Astrocyte (in vitro differentiated cells and primary cell): ENCODE measurements at regions not wholly inside any gene's neighbourhood (a gene's known extent, or its start where the extent isn't known, plus 50 kb on each side); places are given as distances from the start of the nearest gene placed in this dataset.

Experiments
- DNase-seq: peaks from one replicate; pipeline ENCODE4 v3.0.0-alpha.2; 2010; ENCODE audit warnings: low read depth
- FAIRE-seq: peaks from 2 replicates; lab custom pipeline; 2011; peaks lifted over from hg19 to GRCh38; lab: Jason Lieb, UNC
- H2AFZ ChIP-seq: 2 replicates; pipeline ENCODE4 v1.6.0; 2012; ENCODE audit warnings: low read depth, low read length, inconsistent platforms
- H3K27ac ChIP-seq: 2 replicates; pipeline ENCODE4 v1.5.1; 2011; ENCODE audit warnings: low read depth, low read length, inconsistent platforms
- H3K27me3 ChIP-seq: 2 replicates; pipeline ENCODE4 v1.6.0; 2011; ENCODE audit warnings: low read length, inconsistent platforms; ENCODE audit not compliant: insufficient read depth
- H3K36me3 ChIP-seq: 2 replicates; pipeline ENCODE4 v1.5.1; 2011; ENCODE audit warnings: low read length, inconsistent platforms; ENCODE audit not compliant: insufficient read depth
- H3K4me1 ChIP-seq: 2 replicates; pipeline ENCODE4 v1.5.1; 2011; ENCODE audit warnings: low read length, inconsistent platforms; ENCODE audit not compliant: insufficient read depth
- H3K4me2 ChIP-seq: 2 replicates; pipeline ENCODE4 v1.6.0; 2012; ENCODE audit warnings: low read length, inconsistent platforms
- H3K4me3 ChIP-seq: 2 replicates; pipeline ENCODE4 v1.5.1; 2011; ENCODE audit warnings: low read depth, mild to moderate bottlenecking, low read length, inconsistent platforms; ENCODE audit not compliant: insufficient read depth
- H3K79me2 ChIP-seq: 2 replicates; pipeline ENCODE4 v1.6.0; 2012; ENCODE audit warnings: mild to moderate bottlenecking, low read length, inconsistent platforms; ENCODE audit not compliant: insufficient read depth
- H3K9ac ChIP-seq: 2 replicates; pipeline ENCODE4 v1.6.0; 2012; ENCODE audit warnings: mild to moderate bottlenecking, low read length, inconsistent platforms
- H3K9me3 ChIP-seq: 2 replicates; pipeline ENCODE4 v1.5.1; 2012; ENCODE audit warnings: low read depth, mild to moderate bottlenecking, low read length, inconsistent platforms; ENCODE audit not compliant: insufficient read depth
- H4K20me1 ChIP-seq: 2 replicates; pipeline ENCODE4 v1.6.0; 2012; ENCODE audit warnings: low read length, inconsistent platforms; ENCODE audit not compliant: insufficient read depth
- H3K27ac Mint-ChIP-seq: one replicate; pipeline ENCODE4 v1.8.0; 2021; ENCODE audit warnings: mild to moderate bottlenecking, mixed read lengths; ENCODE audit not compliant: unreplicated experiment
- H3K27me3 Mint-ChIP-seq: one replicate; pipeline ENCODE4 v1.8.0; 2021; ENCODE audit warnings: low read depth, mixed read lengths; ENCODE audit not compliant: unreplicated experiment
- H3K36me3 Mint-ChIP-seq: one replicate; pipeline ENCODE4 v1.8.0; 2021; ENCODE audit warnings: low read depth, mixed read lengths; ENCODE audit not compliant: unreplicated experiment
- H3K4me1 Mint-ChIP-seq: one replicate; pipeline ENCODE4 v1.8.0; 2021; ENCODE audit warnings: low read depth, mixed read lengths; ENCODE audit not compliant: unreplicated experiment
- H3K4me3 Mint-ChIP-seq: one replicate; pipeline ENCODE4 v1.8.0; 2021; ENCODE audit warnings: mild to moderate bottlenecking, moderate library complexity, mixed read lengths; ENCODE audit not compliant: unreplicated experiment
- H3K9me3 Mint-ChIP-seq: one replicate; pipeline ENCODE4 v1.8.0; 2021; ENCODE audit warnings: mild to moderate bottlenecking, mixed read lengths; ENCODE audit not compliant: unreplicated experiment
- CTCF ChIP-seq: IDR thresholded peaks from 2 replicates; pipeline ENCODE4 v1.5.1; 2011; ENCODE audit warnings: low read depth, mild to moderate bottlenecking, inconsistent platforms, low read length, moderate library complexity; ENCODE audit not compliant: insufficient read depth
- EZH2 ChIP-seq: IDR thresholded peaks from 2 replicates; pipeline ENCODE4 v1.6.1; 2012; ENCODE audit warnings: mild to moderate bottlenecking, low read length, inconsistent platforms; ENCODE audit not compliant: insufficient read depth

GRCh38 chr2:4900861-4901770 lies 791.1 kb upstream of the SOX11 start:
- H3K27me3 ChIP-seq, result no peaks in the 10 kb centered on the region
- H3K79me2 ChIP-seq, result no peaks in the 10 kb centered on the region
- H3K4me2 ChIP-seq, result no peak overlapping the region
- no peaks in the 10 kb centered on the region for H3K36me3 ChIP-seq
- TF ChIP-seq CTCF, result no peak
- no peak overlapping the region for H3K9ac ChIP-seq
- H3K4me3 ChIP-seq, result no peak overlapping the region
- no peak overlapping the region for H3K27ac ChIP-seq
- H3K4me1 ChIP-seq, result peaks cover 3% of the 10 kb centered on the region
- no peak overlapping the region for H3K4me3 Mint-ChIP-seq
- H3K9me3 Mint-ChIP-seq, result peaks cover 2% of the 10 kb centered on the region
- no peaks in the 10 kb centered on the region for H3K27me3 Mint-ChIP-seq
- H3K36me3 Mint-ChIP-seq, result no peaks in the 10 kb centered on the region
- no peak overlapping the region for H2AFZ ChIP-seq
- DNase-seq (no peak), FAIRE-seq (no peak)
- H3K9me3 ChIP-seq, result no peaks in the 10 kb centered on the region
- no peak overlapping the region for H3K27ac Mint-ChIP-seq
- no peaks in the 10 kb centered on the region for H4K20me1 ChIP-seq
- H3K4me1 Mint-ChIP-seq, result no peaks in the 10 kb centered on the region

GRCh38 chr2:4903656-4904348 lies 788.4 kb upstream of the SOX11 start:
- Mint-ChIP-seq H3K4me3 (no peak overlapping the region), H3K36me3 (no peaks in the 10 kb centered on the region), H3K27me3 (no peaks in the 10 kb centered on the region), H3K4me1 (no peaks in the 10 kb centered on the region), H3K9me3 (no peaks in the 10 kb centered on the region), H3K27ac (no peak overlapping the region)
- no peak overlapping the region for H3K9ac ChIP-seq
- no peak for TF ChIP-seq EZH2
- TF ChIP-seq CTCF, result no peak
- no peaks in the 10 kb centered on the region for H3K36me3 ChIP-seq
- DNase-seq (no peak), FAIRE-seq (no peak)
- peaks cover 3% of the 10 kb centered on the region for H3K4me1 ChIP-seq
- H3K4me3 ChIP-seq, result no peak overlapping the region
- no peaks in the 10 kb centered on the region for H3K79me2 ChIP-seq
- no peak overlapping the region for H3K27ac ChIP-seq
- no peaks in the 10 kb centered on the region for H4K20me1 ChIP-seq
- no peak overlapping the region for H3K4me2 ChIP-seq
- H2AFZ ChIP-seq, result no peak overlapping the region
- no peaks in the 10 kb centered on the region for H3K9me3 ChIP-seq
- no peaks in the 10 kb centered on the region for H3K27me3 ChIP-seq

- H2AFZ ChIP-seq, result no peak overlapping the region
- H3K4me1 ChIP-seq, result no peaks in the 10 kb centered on the region
- H3K36me3 ChIP-seq, result no peaks in the 10 kb centered on the region
- H4K20me1 ChIP-seq, result no peaks in the 10 kb centered on the region
- Mint-ChIP-seq H3K27ac (no peak overlapping the region), H3K27me3 (no peaks in the 10 kb centered on the region), H3K4me1 (no peaks in the 10 kb centered on the region), H3K36me3 (no peaks in the 10 kb centered on the region), H3K9me3 (peaks cover 2% of the 10 kb centered on the region), H3K4me3 (no peak overlapping the region)
- DNase-seq, result no peak
- no peak overlapping the region for H3K9ac ChIP-seq
- no peak overlapping the region for H3K27ac ChIP-seq
- H3K79me2 ChIP-seq, result no peaks in the 10 kb centered on the region
- FAIRE-seq, result no peak
- H3K9me3 ChIP-seq, result no peaks in the 10 kb centered on the region
- H3K4me3 ChIP-seq, result no peak overlapping the region
- H3K27me3 ChIP-seq, result no peaks in the 10 kb centered on the region
- no peak overlapping the region for H3K4me2 ChIP-seq
- no peak for TF ChIP-seq EZH2
- TF ChIP-seq CTCF, result no peak
Measured at GRCh38 chr2:4908461-4908860, 783.7 kb upstream of the SOX11 start.
